Large intestine (tissue), 3 donors: ENCODE measurements at regions not wholly inside any gene's neighbourhood (a gene's known extent, or its start where the extent isn't known, plus 50 kb on each side); places are given as distances from the start of the nearest gene placed in this dataset.

Experiments
- DNase-seq, 2 donors: peaks; one replicate each; pipeline versions ENCODE4 v3.0.0 to v3.0.0-alpha.2; 2013
- H3K27ac ChIP-seq: one replicate; pipeline ENCODE4 v1.5.1; 2013; ENCODE audit warnings: low read length
- H3K27me3 ChIP-seq: 2 replicates; pipeline ENCODE4 v1.6.1; 2013; ENCODE audit warnings: low read length; ENCODE audit not compliant: control insufficient read depth, insufficient read depth
- H3K36me3 ChIP-seq: 2 replicates; pipeline ENCODE4 v1.6.1; 2013; ENCODE audit warnings: low read length; ENCODE audit not compliant: control insufficient read depth, insufficient read depth
- H3K4me1 ChIP-seq: one replicate; pipeline ENCODE4 v1.6.1; 2013; ENCODE audit warnings: low read length; ENCODE audit not compliant: control insufficient read depth, insufficient read depth
- H3K4me3 ChIP-seq: one replicate; pipeline ENCODE4 v1.5.1; 2013; ENCODE audit warnings: low read length
- H3K9me3 ChIP-seq: one replicate; pipeline ENCODE4 v1.6.1; 2013; ENCODE audit warnings: mild to moderate bottlenecking, low read depth, low read length, moderate library complexity; ENCODE audit not compliant: control insufficient read depth
- WGBS: methylation state at CpG from one replicate; pipeline ENCODE4 v1.1.5; 2013; ENCODE audit warnings: low lambda C conversion rate; ENCODE audit not compliant: insufficient coverage; 5-methylcytosine and 5-hydroxymethylcytosine counted together

DNA sequence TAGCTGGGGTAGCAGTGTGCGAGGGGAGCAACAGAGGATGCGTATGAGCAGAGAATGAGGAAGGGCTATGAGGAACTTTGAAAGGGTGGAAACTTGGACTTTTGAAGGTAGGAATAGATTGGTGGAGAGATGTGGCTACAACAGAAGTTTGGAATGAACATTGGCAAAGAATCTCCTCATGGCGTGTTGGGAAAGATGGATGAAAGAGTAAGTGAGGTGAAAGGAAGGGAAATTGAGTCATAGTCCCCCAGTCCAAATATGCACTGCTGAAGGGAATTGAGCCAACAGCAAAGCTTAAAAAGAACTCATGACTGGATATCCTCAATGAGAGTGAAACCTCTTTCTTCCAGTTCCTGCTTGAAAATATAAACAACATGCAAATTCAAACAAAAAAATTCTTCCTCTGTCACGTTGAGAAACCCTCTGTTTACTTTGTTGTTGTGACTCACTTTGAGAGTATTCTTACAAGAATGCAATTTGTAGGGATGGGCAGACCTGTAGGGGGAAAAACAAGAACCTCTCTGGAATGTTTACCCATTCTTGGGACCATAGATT lies 313.2 kb upstream of the KCNJ16 start:
- H3K27ac ChIP-seq: no peak overlapping the region

DNA sequence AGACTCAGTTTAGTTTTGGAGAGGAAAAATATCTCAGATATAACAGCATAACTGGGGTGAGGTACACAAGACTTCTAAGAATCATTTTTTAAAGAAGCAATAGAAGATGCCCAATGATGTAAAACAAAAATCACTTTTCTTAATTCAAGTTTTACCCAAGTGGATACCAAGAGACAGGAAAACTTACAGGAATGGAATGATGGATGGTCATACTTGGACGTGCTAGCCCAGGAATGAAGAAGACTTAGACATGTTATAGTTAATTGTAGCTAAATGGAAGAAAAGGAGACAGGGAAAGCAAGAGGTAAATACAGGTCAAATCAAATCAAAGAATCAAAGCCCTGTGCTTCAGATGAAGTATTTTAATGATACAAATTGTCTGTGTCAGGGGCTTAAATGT lies 312.7 kb upstream of the KCNJ16 start:
- H3K9me3 ChIP-seq: no peaks in the 10 kb centered on the region
- no peaks in the 10 kb centered on the region for H3K36me3 ChIP-seq
- H3K4me3 ChIP-seq: no peak overlapping the region
- H3K27ac ChIP-seq: no peak overlapping the region
- H3K4me1 ChIP-seq: no peaks in the 10 kb centered on the region
- no peak for DNase-seq
- 40% methylated on average over 1 of the region's 1 CpG for WGBS
- no peaks in the 10 kb centered on the region for H3K27me3 ChIP-seq

More for the DNA sequence above, 313.2 kb upstream of the KCNJ16 start:
- no peak overlapping the region for H3K4me3 ChIP-seq
- H3K27me3 ChIP-seq: no peaks in the 10 kb centered on the region
- H3K36me3 ChIP-seq: no peaks in the 10 kb centered on the region
- no peak for DNase-seq
- WGBS: 80% methylated on average over 3 of the region's 4 CpGs
- H3K4me1 ChIP-seq: no peaks in the 10 kb centered on the region
- H3K9me3 ChIP-seq: no peaks in the 10 kb centered on the region

DNA sequence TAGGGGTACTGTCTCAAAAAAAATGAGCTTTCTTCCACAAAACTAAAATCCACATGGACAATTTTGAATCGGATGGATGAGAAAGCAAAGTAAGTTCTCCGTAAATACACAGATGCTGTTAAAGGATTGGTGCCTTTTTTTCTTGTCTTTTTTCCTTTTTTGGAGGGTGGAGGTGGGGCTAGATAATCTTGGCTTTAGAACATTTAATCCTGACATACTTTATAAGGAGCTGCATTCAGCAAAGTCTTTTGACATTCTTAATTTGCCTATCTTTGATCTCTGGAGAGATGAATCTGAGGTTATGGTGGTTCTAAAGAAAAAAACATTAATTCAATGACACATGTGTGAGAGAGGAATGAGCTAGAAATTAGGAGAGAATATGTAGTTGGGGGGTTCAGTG lies 312.3 kb upstream of the KCNJ16 start:
- no peaks in the 10 kb centered on the region for H3K27me3 ChIP-seq
- no peak overlapping the region for H3K4me3 ChIP-seq
- no peaks in the 10 kb centered on the region for H3K4me1 ChIP-seq
- no peaks in the 10 kb centered on the region for H3K36me3 ChIP-seq
- no peak overlapping the region for H3K27ac ChIP-seq
- no peaks in the 10 kb centered on the region for H3K9me3 ChIP-seq
- no peak for DNase-seq
- no CpG with 5 or more reads among the region's 2 CpGs for WGBS

DNA sequence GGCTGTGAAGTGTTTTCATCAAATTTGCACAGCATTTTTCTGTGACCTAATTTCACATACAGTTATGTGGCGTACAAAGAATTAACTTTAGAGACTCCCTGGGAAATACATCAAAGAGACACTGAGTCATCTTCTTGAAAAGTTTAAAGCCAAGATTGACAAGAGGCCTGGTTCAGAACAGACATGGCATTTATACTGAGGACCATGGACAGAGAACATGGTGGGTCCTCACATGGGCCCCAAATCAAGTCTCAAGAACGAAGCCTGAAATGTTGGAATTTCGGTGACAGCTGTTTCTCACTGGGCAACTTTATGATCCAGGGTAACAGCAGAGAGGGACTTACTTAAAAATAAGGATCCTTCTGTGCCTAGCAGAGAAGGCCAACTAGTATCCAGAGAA lies 311.5 kb upstream of the KCNJ16 start:
- no peak for DNase-seq
- Histone ChIP-seq H3K4me1 (no peaks in the 10 kb centered on the region), H3K27ac (no peak overlapping the region), H3K4me3 (no peak overlapping the region), H3K36me3 (no peaks in the 10 kb centered on the region), H3K27me3 (no peaks in the 10 kb centered on the region), H3K9me3 (no peaks in the 10 kb centered on the region)
- WGBS: 83% methylated on average over 2 of the region's 3 CpGs

DNA sequence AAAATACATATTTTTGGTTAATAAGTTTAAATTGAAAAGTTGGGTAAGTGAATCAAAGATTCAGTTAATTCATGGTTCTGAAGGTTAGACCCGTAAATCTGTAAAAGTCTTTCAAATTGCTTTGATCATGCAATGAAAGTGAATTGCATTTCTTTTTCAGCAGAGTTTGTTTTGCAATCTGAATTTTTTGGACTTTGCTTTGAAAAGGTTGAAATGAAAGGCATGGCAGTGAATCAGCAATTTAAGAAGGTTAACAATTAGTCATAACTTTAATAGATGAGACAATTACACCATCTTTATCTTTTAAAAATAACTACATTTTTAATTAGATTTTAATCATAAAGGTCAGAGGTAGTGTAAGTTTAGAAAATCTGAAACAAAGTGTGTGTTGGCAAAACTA lies 310.9 kb upstream of the KCNJ16 start:
- no peak for DNase-seq
- no CpG with 5 or more reads among the region's 1 CpG for WGBS

DNA sequence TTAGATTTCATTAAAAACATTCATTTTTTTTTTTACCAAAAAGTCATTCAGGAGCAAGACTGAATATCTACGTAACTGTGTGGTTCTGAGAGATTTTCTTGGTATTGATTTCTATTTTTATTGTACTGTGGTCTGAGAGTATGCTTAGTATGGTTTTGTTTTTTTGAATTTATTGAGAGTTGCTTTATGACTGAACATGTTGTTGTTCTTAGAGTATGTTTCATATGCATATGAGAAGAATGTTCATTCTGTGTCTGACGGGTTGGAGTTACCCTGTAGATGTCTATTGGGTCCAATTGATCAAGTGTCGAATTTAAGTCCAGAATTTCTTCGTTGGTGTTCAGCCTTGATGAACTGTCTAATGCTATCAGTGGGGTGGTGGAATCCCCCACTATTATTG lies 306.0 kb upstream of the KCNJ16 start:
- no peak for DNase-seq
- no peaks in the 10 kb centered on the region for H3K27me3 ChIP-seq
- H3K36me3 ChIP-seq: no peaks in the 10 kb centered on the region
- 80% methylated on average over 1 of the region's 4 CpGs for WGBS
- no peak overlapping the region for H3K27ac ChIP-seq
- no peaks in the 10 kb centered on the region for H3K4me1 ChIP-seq
- H3K9me3 ChIP-seq: no peaks in the 10 kb centered on the region
- no peak overlapping the region for H3K4me3 ChIP-seq

More for the DNA sequence above, 310.9 kb upstream of the KCNJ16 start:
- Histone ChIP-seq H3K27me3 (no peaks in the 10 kb centered on the region), H3K4me3 (no peak overlapping the region), H3K4me1 (no peaks in the 10 kb centered on the region), H3K36me3 (no peaks in the 10 kb centered on the region), H3K9me3 (no peaks in the 10 kb centered on the region), H3K27ac (no peak overlapping the region)

DNA sequence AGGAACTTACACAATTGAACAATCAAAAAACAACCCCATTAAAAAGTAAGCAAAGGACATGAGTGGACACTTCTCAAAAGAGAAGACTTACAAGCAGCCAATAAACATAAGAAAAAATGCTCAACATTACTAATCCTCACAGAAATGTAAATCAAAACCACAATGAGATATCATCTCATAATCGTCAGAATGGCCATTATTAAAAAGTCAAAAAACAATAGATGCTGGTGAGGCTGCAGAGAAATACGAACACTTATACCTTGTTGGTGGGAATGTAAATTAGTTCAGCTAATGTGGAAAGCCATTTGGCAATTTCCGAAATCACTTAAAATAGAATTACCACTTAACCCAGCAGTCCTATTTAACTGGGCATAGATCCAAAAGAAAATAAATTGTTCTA lies 301.9 kb upstream of the KCNJ16 start:
- Histone ChIP-seq H3K9me3 (no peaks in the 10 kb centered on the region), H3K27me3 (no peaks in the 10 kb centered on the region), H3K27ac (no peak overlapping the region), H3K4me3 (no peak overlapping the region), H3K4me1 (no peaks in the 10 kb centered on the region), H3K36me3 (no peaks in the 10 kb centered on the region)
- 100% methylated on average over 2 of the region's 3 CpGs for WGBS
- DNase-seq: no peak

DNA sequence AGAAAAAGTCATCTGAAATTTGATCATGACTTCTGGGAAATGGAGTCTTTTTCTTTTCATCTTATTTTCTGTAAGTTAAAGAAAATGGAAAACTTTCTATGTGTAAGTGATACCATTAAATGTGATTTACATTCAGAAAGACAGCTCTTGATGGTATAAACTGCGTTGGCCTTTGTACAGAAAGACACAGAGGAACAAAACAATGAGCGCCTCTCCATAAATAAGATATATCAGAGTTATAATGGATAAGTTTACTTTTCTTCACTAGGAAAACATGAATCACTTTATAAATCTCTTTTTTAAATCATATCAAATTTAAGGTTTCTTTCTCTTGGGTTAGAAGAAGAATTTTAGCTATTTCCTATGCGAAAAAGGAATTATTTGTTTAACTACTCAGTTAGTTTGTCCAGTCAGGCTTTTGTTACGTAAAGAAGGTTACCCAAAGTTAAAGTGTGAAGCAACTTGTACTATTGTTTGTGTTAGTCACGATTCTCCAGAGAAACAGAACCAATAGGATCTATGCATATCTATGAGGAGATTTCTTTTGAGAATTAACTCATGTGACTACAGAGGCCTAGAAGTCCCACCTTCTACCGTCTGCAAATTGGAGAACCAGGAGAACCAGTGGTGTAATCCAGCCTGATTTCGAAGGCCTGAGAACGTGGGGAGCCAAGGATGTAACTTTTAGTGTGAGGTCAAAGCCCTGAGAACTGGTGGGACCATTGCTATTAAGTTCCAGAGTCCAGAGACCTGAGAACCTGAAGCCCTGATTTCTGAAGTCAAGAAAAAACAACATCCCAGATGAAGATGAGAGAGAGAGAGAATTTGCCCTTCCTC lies 295.4 kb upstream of the KCNJ16 start:
- H3K4me1 ChIP-seq: no peaks in the 10 kb centered on the region
- H3K36me3 ChIP-seq: no peaks in the 10 kb centered on the region
- no peak overlapping the region for H3K27ac ChIP-seq
- no peak for DNase-seq
- H3K9me3 ChIP-seq: no peaks in the 10 kb centered on the region
- WGBS: 100% methylated on average over 1 of the region's 8 CpGs
- H3K4me3 ChIP-seq: no peak overlapping the region
- no peaks in the 10 kb centered on the region for H3K27me3 ChIP-seq

DNA sequence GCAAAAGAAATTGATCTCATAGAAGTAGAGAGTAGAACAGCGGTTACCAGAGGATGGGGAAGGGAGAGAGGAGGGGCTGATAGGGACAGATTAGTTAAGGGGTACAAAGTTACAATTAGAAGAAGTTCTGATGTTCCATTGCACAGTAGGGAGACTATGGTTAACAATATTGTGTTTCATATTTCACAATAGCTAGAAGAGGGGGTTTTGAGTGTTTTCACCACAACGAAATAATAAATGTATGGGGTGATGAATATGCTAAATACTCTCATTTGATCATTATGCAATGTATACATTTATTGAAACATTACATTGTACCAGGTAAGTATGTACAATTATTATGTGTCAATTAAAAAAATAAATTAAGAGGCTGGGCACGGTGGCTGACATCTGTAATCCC lies 291.2 kb upstream of the KCNJ16 start:
- Histone ChIP-seq H3K4me1 (no peaks in the 10 kb centered on the region), H3K36me3 (no peaks in the 10 kb centered on the region), H3K27ac (no peak overlapping the region), H3K9me3 (no peaks in the 10 kb centered on the region), H3K27me3 (no peaks in the 10 kb centered on the region), H3K4me3 (no peak overlapping the region)
- DNase-seq: no peak
- 100% methylated on average over 2 of the region's 3 CpGs for WGBS

DNA sequence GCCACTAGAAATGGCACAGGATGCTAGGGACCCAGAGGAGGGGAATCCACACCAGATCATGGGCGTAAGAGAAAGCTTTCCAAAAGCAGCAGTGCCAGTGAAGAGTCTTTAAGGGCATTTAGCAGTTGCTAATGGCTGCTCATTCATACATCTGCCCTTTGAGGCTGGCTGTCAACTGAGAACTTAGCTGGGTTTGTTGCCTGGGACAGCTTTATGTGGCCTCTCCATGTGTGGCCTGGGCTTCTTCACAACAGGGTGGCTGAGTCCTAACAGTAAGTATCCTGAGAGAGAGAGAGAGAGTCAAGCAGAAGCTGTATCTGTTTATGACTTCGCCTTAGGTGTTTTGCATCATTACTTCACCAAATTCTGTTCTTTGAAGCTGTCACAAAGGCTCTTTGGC lies 286.1 kb upstream of the KCNJ16 start:
- Histone ChIP-seq H3K36me3 (no peaks in the 10 kb centered on the region), H3K27ac (no peak overlapping the region), H3K4me3 (no peak overlapping the region), H3K9me3 (no peaks in the 10 kb centered on the region), H3K27me3 (no peaks in the 10 kb centered on the region), H3K4me1 (no peaks in the 10 kb centered on the region)
- no CpG with 5 or more reads among the region's 2 CpGs for WGBS
- no peak for DNase-seq

DNA sequence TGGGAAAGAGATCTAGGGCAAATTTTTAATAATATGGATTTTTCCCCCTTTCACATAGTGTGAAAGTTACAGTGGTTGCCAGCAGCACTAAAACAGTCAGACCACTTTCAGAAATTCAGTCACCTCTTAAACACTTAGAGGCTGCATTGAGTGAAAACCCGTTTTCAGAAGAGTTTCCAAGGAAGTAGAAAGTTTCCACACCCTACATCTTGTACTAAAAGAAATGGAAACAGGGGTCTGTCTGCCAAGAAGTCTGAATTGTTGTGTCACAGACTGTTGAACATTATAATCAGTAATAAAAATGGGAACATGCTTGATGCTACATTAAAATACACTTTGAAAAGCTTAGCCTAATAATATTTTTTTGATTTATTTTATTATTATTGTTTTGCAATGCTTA lies 278.9 kb upstream of the KCNJ16 start:
- no peaks in the 10 kb centered on the region for H3K9me3 ChIP-seq
- WGBS: no CpG with 5 or more reads among the region's 1 CpG
- no peaks in the 10 kb centered on the region for H3K27me3 ChIP-seq
- H3K4me1 ChIP-seq: no peaks in the 10 kb centered on the region
- H3K4me3 ChIP-seq: no peak overlapping the region
- DNase-seq: no peak
- H3K27ac ChIP-seq: no peak overlapping the region
- H3K36me3 ChIP-seq: no peaks in the 10 kb centered on the region
